ENCODE measurements at regions not wholly inside any gene's neighbourhood (a gene's known extent, or its start where the extent isn't known, plus 50 kb on each side); places are given as distances from the start of the nearest gene placed in this dataset.

DNA sequence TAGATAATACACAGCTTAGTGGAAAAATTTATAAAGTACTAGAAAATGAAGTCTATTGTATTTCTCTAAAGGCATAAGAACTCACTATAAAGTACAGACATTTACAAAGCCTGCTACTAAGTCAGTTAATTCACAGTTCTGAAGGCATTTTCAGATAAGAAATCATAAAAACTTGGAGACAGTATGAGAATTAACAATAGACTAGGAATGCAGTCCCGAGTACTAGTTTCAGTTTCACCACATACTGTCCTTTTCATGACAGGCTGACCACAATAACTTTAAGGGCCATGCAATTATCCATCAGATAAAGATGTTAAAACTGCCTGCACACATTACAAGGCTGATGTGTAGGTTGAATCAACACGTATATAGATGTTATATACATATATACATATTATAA, 362.6 kb upstream of the SMC2 start:
- no peak overlapping the region for H3K4me3 ChIP-seq (ENCODE audit: low read depth, low read length)
- no peak for DNase-seq (ENCODE audit: low read depth)
- no peak for FAIRE-seq
- no peaks in the 10 kb centered on the region for H3K36me3 ChIP-seq (ENCODE audit: control insufficient read depth, insufficient read depth, low read length)
- no peaks in the 10 kb centered on the region for H3K27me3 ChIP-seq (ENCODE audit: control insufficient read depth, insufficient read depth, low read length)
- TF ChIP-seq, protein P1, sequence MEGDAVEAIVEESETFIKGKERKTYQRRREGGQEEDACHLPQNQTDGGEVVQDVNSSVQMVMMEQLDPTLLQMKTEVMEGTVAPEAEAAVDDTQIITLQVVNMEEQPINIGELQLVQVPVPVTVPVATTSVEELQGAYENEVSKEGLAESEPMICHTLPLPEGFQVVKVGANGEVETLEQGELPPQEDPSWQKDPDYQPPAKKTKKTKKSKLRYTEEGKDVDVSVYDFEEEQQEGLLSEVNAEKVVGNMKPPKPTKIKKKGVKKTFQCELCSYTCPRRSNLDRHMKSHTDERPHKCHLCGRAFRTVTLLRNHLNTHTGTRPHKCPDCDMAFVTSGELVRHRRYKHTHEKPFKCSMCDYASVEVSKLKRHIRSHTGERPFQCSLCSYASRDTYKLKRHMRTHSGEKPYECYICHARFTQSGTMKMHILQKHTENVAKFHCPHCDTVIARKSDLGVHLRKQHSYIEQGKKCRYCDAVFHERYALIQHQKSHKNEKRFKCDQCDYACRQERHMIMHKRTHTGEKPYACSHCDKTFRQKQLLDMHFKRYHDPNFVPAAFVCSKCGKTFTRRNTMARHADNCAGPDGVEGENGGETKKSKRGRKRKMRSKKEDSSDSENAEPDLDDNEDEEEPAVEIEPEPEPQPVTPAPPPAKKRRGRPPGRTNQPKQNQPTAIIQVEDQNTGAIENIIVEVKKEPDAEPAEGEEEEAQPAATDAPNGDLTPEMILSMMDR (IDR thresholded peaks at IDR 0.05; ENCODE audit: insufficient read depth, low read length, severe bottlenecking): no peak

DNA sequence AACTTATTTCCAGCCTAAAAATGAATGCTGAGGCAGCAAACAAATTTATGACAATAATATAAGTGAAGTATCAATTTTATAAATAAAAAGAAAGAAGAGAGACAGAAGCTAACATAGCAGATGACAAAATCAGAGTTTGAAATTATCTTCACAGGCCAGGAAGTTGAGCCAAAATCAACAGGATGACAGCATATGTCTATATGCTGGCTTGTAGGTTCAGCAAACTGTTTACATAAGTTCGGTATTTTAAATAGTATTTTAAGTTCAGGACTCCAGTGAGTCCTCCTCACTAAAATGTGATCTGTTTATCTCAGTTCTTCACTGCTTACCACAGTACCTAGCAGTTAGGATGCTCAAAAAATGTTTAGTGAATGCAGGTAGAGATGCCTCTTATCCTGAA, 359.6 kb upstream of the SMC2 start:
- FAIRE-seq: no peak
- DNase-seq (ENCODE audit: low read depth): no peak
- TF ChIP-seq, protein P1 (IDR thresholded peaks at IDR 0.05; ENCODE audit: insufficient read depth, low read length, severe bottlenecking): no peak

DNA sequence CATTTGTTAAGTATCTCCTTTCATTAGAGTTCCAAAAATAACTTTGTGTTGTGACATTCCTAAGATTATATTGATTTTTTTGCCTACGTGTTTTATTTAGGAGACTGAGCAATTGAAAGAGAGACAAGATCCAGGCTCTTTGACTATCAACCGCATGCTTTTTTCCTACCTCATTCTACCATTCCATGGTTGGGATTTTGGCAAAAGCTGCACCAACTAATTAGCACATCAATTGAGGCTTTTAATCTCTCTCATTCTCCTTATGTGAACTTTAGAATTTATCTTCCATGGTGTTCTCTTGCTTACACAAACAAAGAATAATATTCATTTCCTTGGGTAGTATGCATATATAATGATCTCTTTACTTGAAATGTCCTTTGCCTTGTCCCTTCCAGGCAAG, 338.7 kb upstream of the SMC2 start:
- DNase-seq (ENCODE audit: low read depth) (no peak), FAIRE-seq (no peak)
- no peaks in the 10 kb centered on the region for H3K27me3 ChIP-seq (ENCODE audit: control insufficient read depth, insufficient read depth, low read length)
- TF ChIP-seq, protein P1 (IDR thresholded peaks at IDR 0.05; ENCODE audit: insufficient read depth, low read length, severe bottlenecking): no peak
- H3K36me3 ChIP-seq (ENCODE audit: control insufficient read depth, insufficient read depth, low read length): no peaks in the 10 kb centered on the region
- no peak overlapping the region for H3K4me3 ChIP-seq (ENCODE audit: low read depth, low read length)

More for the DNA sequence above, 359.6 kb upstream of the SMC2 start:
- no peaks in the 10 kb centered on the region for H3K36me3 ChIP-seq (ENCODE audit: control insufficient read depth, insufficient read depth, low read length)
- H3K4me3 ChIP-seq (ENCODE audit: low read depth, low read length): no peak overlapping the region
- H3K27me3 ChIP-seq (ENCODE audit: control insufficient read depth, insufficient read depth, low read length): no peaks in the 10 kb centered on the region

GRCh38 chr9:103755986-103756385, 338.1 kb upstream of the SMC2 start:
- no peak for DNase-seq (ENCODE audit: low read depth)
- FAIRE-seq: no peak
- Histone ChIP-seq H3K4me3 (ENCODE audit: low read depth, low read length) (no peak overlapping the region), H3K27me3 (ENCODE audit: control insufficient read depth, insufficient read depth, low read length) (no peaks in the 10 kb centered on the region), H3K36me3 (ENCODE audit: control insufficient read depth, insufficient read depth, low read length) (no peaks in the 10 kb centered on the region)
- TF ChIP-seq, protein P1 (IDR thresholded peaks at IDR 0.05; ENCODE audit: insufficient read depth, low read length, severe bottlenecking): no peak

DNA sequence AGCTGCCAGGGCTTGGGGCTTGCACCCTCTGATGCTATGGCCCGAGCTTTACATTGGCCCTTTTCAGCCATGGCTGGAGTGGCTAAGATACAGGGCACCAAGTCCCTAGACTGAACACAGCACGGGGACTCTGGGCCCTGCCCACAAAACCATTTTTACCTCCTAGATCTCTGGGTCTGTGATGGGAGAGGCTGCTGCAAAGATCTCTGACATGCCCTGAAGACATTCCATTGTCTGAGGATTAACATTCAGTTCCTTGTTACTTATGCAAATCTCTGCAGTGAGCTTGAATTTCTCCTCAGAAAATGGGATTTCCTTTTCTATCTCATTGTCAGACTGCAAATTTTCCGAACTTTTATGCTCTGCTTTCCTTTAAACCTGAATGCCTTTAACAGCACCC, 337.0 kb upstream of the SMC2 start:
- DNase-seq (ENCODE audit: low read depth) (no peak), FAIRE-seq (no peak)
- TF ChIP-seq, protein P1 (IDR thresholded peaks at IDR 0.05; ENCODE audit: insufficient read depth, low read length, severe bottlenecking): no peak
- H3K27me3 ChIP-seq (ENCODE audit: control insufficient read depth, insufficient read depth, low read length): no peaks in the 10 kb centered on the region
- H3K4me3 ChIP-seq (ENCODE audit: low read depth, low read length): no peak overlapping the region
- H3K36me3 ChIP-seq (ENCODE audit: control insufficient read depth, insufficient read depth, low read length): no peaks in the 10 kb centered on the region

- DNase-seq (ENCODE audit: low read depth): no peak
- no peak for FAIRE-seq
Measured at GRCh38 chr9:103761466-103761865, 332.6 kb upstream of the SMC2 start.

More at GRCh38 chr9:103761466-103761865, 332.6 kb upstream of the SMC2 start:
- H3K27me3 ChIP-seq (ENCODE audit: control insufficient read depth, insufficient read depth, low read length): no peaks in the 10 kb centered on the region
- H3K4me3 ChIP-seq (ENCODE audit: low read depth, low read length): no peak overlapping the region
- H3K36me3 ChIP-seq (ENCODE audit: control insufficient read depth, insufficient read depth, low read length): no peaks in the 10 kb centered on the region
- TF ChIP-seq, protein P1 (IDR thresholded peaks at IDR 0.05; ENCODE audit: insufficient read depth, low read length, severe bottlenecking): no peak

Measured in bronchial epithelial cell (primary cell).